Esophagus muscularis mucosa (tissue), 4 donors: ENCODE measurements at regions not wholly inside any gene's neighbourhood (a gene's known extent, or its start where the extent isn't known, plus 50 kb on each side); places are given as distances from the start of the nearest gene placed in this dataset.

ENCODE experiments used
- DNase-seq: peaks from one replicate; pipeline ENCODE4 v3.0.0-alpha.2; 2017; ENCODE audit errors: extremely low spot score
- H3K27ac ChIP-seq, 4 donors: fragments of 200-600 bp; sonication (generic); replicated peaks in 1 of 4; 1 replicate in 3 of 4; 2 replicates in 1 of 4; pipeline ENCODE4 v1.5.1; 2016 to 2019; ENCODE audit warnings: mild to moderate bottlenecking in 1 of 4
- H3K27me3 ChIP-seq, 4 donors: fragments of 200-600 bp; sonication (generic); one replicate each; pipeline versions ENCODE4 v1.5.1 to v1.6.0; 2016 to 2019
- H3K36me3 ChIP-seq, 4 donors: fragments of 200-600 bp; sonication (generic); one replicate each; pipeline ENCODE4 v1.5.1; 2016 to 2019
- H3K4me1 ChIP-seq, 4 donors: fragments of 200-600 bp; sonication (generic); one replicate each; pipeline ENCODE4 v1.5.1; 2016 to 2019
- H3K4me3 ChIP-seq, 4 donors: fragments of 200-600 bp; sonication (generic); 1 replicate in 2 of 4; 2 replicates in 2 of 4; pipeline ENCODE4 v1.5.1; 2016 to 2019; ENCODE audit warnings: mild to moderate bottlenecking in 4 of 4, moderate library complexity in 1 of 4
- H3K9me3 ChIP-seq, 4 donors: fragments of 200-600 bp; sonication (generic); 1 replicate in 3 of 4; 2 replicates in 1 of 4; pipeline ENCODE4 v1.5.1; 2016 to 2019
- EP300 ChIP-seq: sonication (generic); formaldehyde crosslinking; IDR thresholded peaks from one replicate; pipeline ENCODE4 v1.6.1; 2017; ENCODE audit warnings: antibody characterized with exemption
- POLR2A ChIP-seq: fragments of 450-650 bp; IDR thresholded peaks from one replicate; pipeline ENCODE4 v1.6.1; 2017; ENCODE audit warnings: antibody characterized with exemption, moderate library complexity, mild to moderate bottlenecking, low read depth
- POLR2AphosphoS5 ChIP-seq, 2 donors: sonication (generic); formaldehyde crosslinking; IDR thresholded peaks; one replicate each; pipeline ENCODE4 v1.6.1; 2017; ENCODE audit warnings: antibody characterized with exemption in 2 of 2
- WGBS: methylation state at CpG from one replicate; pipeline ENCODE4 v1.1.5; 2018; 5-methylcytosine and 5-hydroxymethylcytosine counted together
- intact Hi-C: fragments of 100-400 bp; cut with DNase I; formaldehyde crosslinking; loops from one replicate; pipeline ENCODE4 v1.15.1; 2023
- TF ChIP-seq, protein P1 (sequence below), 3 experiments: fragments of 200-600 bp in 2 of 3; fragments of 450-650 bp in 1 of 3; sonication (generic) in 2 of 3; IDR thresholded peaks; one replicate each; pipeline ENCODE4 v1.5.1; 2017 to 2019; ENCODE audit warnings: antibody characterized with exemption in 3 of 3, mild to moderate bottlenecking in 2 of 3, moderate library complexity in 1 of 3

- no peaks in the 10 kb centered on the region for H3K4me1 ChIP-seq
- no peak for DNase-seq
- H3K36me3 ChIP-seq, result no peaks in the 10 kb centered on the region
- WGBS, result 38% methylated on average over 7 of the region's 7 CpGs
- no peak overlapping the region for H3K27ac ChIP-seq
- no peaks in the 10 kb centered on the region for H3K27me3 ChIP-seq
- peaks cover 0 to 36% (median 15%) of the 10 kb centered on the region in 4 donors for H3K9me3 ChIP-seq
- no peak overlapping the region for H3K4me3 ChIP-seq
- TF ChIP-seq POLR2AphosphoS5 (IDR thresholded peaks at IDR 0.05) (no peak), POLR2A (no peak), EP300 (no peak)
- TF ChIP-seq, protein P1, sequence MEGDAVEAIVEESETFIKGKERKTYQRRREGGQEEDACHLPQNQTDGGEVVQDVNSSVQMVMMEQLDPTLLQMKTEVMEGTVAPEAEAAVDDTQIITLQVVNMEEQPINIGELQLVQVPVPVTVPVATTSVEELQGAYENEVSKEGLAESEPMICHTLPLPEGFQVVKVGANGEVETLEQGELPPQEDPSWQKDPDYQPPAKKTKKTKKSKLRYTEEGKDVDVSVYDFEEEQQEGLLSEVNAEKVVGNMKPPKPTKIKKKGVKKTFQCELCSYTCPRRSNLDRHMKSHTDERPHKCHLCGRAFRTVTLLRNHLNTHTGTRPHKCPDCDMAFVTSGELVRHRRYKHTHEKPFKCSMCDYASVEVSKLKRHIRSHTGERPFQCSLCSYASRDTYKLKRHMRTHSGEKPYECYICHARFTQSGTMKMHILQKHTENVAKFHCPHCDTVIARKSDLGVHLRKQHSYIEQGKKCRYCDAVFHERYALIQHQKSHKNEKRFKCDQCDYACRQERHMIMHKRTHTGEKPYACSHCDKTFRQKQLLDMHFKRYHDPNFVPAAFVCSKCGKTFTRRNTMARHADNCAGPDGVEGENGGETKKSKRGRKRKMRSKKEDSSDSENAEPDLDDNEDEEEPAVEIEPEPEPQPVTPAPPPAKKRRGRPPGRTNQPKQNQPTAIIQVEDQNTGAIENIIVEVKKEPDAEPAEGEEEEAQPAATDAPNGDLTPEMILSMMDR (IDR thresholded peaks at IDR 0.05), result no peak
- intact Hi-C loops, result no loop called here
Observed at GRCh38 chrX:26649534-26649933, 433.6 kb downstream of the MAGEB5 start.

DNA sequence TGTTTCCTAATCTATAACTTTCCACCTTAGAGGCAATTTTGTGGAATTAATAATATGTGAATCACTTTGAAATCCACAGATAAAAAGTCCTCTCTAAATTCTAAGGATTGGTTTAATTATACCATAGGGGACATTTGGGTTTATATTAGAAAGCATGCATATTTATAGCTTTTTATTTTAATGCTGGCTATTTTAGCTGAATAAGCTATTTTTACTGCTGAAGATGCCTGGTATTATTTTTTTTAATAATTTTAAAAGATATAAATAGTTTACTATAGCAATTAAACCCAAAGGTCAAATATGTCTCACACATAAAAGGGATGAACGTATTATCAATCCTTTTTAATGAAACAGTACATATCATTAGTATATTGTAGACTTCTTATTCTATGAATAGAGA, 415.4 kb downstream of the MAGEB5 start:
- Histone ChIP-seq H3K4me3 (no peak overlapping the region), H3K27ac (no peak overlapping the region), H3K4me1 (no peaks in the 10 kb centered on the region), H3K36me3 (no peaks in the 10 kb centered on the region), H3K27me3 (no peaks in the 10 kb centered on the region), H3K9me3 (no peaks in the 10 kb centered on the region)
- 62% methylated on average over 1 of the region's 1 CpG for WGBS
- TF ChIP-seq POLR2A, result no peak
- TF ChIP-seq EP300, result no peak
- TF ChIP-seq, protein P1 (IDR thresholded peaks at IDR 0.05), result no peak
- no peak for TF ChIP-seq POLR2AphosphoS5 (IDR thresholded peaks at IDR 0.05)
- intact Hi-C loops, result no loop called here
- DNase-seq, result no peak

GRCh38 chrX:26613956-26614355, 398.0 kb downstream of the MAGEB5 start:
- intact Hi-C loops, result no loop called here
- H3K4me3 ChIP-seq, result no peak overlapping the region
- WGBS, result 63% methylated on average over 2 of the region's 2 CpGs
- no peaks in the 10 kb centered on the region for H3K9me3 ChIP-seq
- no peak overlapping the region for H3K27ac ChIP-seq
- H3K36me3 ChIP-seq, result no peaks in the 10 kb centered on the region
- H3K27me3 ChIP-seq, result no peaks in the 10 kb centered on the region
- H3K4me1 ChIP-seq, result no peaks in the 10 kb centered on the region
- DNase-seq, result no peak
- TF ChIP-seq POLR2A (no peak), POLR2AphosphoS5 (IDR thresholded peaks at IDR 0.05) (no peak), EP300 (no peak)
- TF ChIP-seq, protein P1 (IDR thresholded peaks at IDR 0.05), result no peak

- no peak overlapping the region for H3K27ac ChIP-seq
- DNase-seq, result no peak
- intact Hi-C loops, result no loop called here
- H3K9me3 ChIP-seq, result no peaks in the 10 kb centered on the region
- H3K4me3 ChIP-seq, result no peak overlapping the region
- no peaks in the 10 kb centered on the region for H3K36me3 ChIP-seq
- TF ChIP-seq, protein P1 (IDR thresholded peaks at IDR 0.05), result no peak
- no peak for TF ChIP-seq POLR2AphosphoS5 (IDR thresholded peaks at IDR 0.05)
- TF ChIP-seq POLR2A, result no peak
- no peak for TF ChIP-seq EP300
- H3K4me1 ChIP-seq, result no peaks in the 10 kb centered on the region
- H3K27me3 ChIP-seq, result no peaks in the 10 kb centered on the region
- WGBS, result 74% methylated on average over 1 of the region's 1 CpG
Observed at GRCh38 chrX:26606971-26607370, 391.0 kb downstream of the MAGEB5 start.

GRCh38 chrX:26597981-26598380, 382.0 kb downstream of the MAGEB5 start:
- no peak overlapping the region for H3K27ac ChIP-seq
- TF ChIP-seq, protein P1 (IDR thresholded peaks at IDR 0.05), result no peak
- TF ChIP-seq POLR2A, result no peak
- TF ChIP-seq POLR2AphosphoS5 (IDR thresholded peaks at IDR 0.05), result no peak
- no peak for TF ChIP-seq EP300
- 39% methylated on average over 2 of the region's 2 CpGs for WGBS
- H3K9me3 ChIP-seq, result peaks cover 0 to 9% (median 0%) of the 10 kb centered on the region in 4 donors
- no peaks in the 10 kb centered on the region for H3K36me3 ChIP-seq
- intact Hi-C loops, result no loop called here
- no peaks in the 10 kb centered on the region for H3K27me3 ChIP-seq
- no peak overlapping the region for H3K4me3 ChIP-seq
- DNase-seq, result no peak
- H3K4me1 ChIP-seq, result no peaks in the 10 kb centered on the region
